ENCODE measurements at regions not wholly inside any gene's neighbourhood (a gene's known extent, or its start where the extent isn't known, plus 50 kb on each side); places are given as distances from the start of the nearest gene placed in this dataset.

DNA sequence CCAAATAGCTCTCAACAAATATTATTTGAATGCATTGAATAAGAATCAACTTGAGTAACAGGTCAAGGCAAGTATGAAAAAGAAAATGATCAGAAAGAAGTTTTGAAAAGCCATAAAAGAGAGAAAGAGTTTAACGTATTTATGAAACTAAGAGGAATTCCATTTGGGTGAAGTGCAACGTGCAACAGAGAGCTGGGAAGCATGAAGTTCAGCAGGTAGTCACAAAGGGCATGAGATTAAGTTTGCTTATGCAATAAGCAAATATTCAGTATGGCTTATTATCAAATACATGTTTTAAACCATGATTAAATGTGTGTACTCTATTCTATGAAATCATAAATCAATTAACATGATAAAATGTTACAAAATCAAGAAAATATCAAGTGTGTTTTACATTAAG, 62.7 kb upstream of the PCDH17 start:
- Histone ChIP-seq H3K27me3 (ENCODE audit: control insufficient read depth, insufficient read depth, low read length) (no peaks in the 10 kb centered on the region), H3K4me1 (ENCODE audit: control insufficient read depth in 2 of 3, insufficient read depth in 2 of 3, low read depth in 1 of 3, low read length in 3 of 3) (no peaks in the 10 kb centered on the region), H3K27ac (ENCODE audit: low read depth in 2 of 2, low read length in 2 of 2) (no peak overlapping the region), H3K36me3 (ENCODE audit: control insufficient read depth in 2 of 3, insufficient read depth in 3 of 3, low read length in 3 of 3) (no peaks in the 10 kb centered on the region), H3K9ac (ENCODE audit: low read length in 3 of 3) (no peak overlapping the region), H3K4me3 (ENCODE audit: low read length in 3 of 3) (no peak overlapping the region), H3K9me3 (ENCODE audit: control insufficient read depth in 2 of 3, insufficient read depth in 1 of 3, low read length in 3 of 3) (peaks cover 0 to 6% (median 0%) of the 10 kb centered on the region in 3 donors)
- TF ChIP-seq, protein P1, sequence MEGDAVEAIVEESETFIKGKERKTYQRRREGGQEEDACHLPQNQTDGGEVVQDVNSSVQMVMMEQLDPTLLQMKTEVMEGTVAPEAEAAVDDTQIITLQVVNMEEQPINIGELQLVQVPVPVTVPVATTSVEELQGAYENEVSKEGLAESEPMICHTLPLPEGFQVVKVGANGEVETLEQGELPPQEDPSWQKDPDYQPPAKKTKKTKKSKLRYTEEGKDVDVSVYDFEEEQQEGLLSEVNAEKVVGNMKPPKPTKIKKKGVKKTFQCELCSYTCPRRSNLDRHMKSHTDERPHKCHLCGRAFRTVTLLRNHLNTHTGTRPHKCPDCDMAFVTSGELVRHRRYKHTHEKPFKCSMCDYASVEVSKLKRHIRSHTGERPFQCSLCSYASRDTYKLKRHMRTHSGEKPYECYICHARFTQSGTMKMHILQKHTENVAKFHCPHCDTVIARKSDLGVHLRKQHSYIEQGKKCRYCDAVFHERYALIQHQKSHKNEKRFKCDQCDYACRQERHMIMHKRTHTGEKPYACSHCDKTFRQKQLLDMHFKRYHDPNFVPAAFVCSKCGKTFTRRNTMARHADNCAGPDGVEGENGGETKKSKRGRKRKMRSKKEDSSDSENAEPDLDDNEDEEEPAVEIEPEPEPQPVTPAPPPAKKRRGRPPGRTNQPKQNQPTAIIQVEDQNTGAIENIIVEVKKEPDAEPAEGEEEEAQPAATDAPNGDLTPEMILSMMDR (IDR thresholded peaks at IDR 0.05; ENCODE audit: borderline replicate concordance, extremely low read depth, insufficient read depth), result no peak
- no peak for DNase-seq
- no peak for FAIRE-seq
- intact Hi-C loops (cut with DNase I), result no loop called here

DNA sequence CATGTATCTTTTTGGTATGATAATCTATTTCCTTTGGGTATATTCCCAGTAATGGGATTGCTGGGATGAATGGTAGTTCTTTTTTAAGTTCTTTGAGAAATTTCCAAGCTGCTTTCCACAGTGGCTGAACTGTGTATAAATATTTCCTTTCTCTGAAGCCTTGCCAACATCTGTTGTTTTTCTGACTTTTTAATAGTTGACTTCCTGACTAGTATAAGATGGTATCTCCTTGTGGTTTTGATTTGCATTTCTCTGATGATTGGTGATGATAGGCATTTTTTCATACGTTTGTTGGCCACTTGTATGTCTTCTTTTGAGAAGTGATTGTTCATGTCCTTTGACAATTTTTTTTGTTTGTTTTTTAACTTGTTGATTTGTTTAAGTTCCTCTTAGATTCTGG, 61.6 kb upstream of the PCDH17 start:
- Histone ChIP-seq H3K9me3 (ENCODE audit: control insufficient read depth in 2 of 3, insufficient read depth in 1 of 3, low read length in 3 of 3) (peaks cover 0 to 6% (median 0%) of the 10 kb centered on the region in 3 donors), H3K27me3 (ENCODE audit: control insufficient read depth, insufficient read depth, low read length) (no peaks in the 10 kb centered on the region), H3K9ac (ENCODE audit: low read length in 3 of 3) (no peak overlapping the region), H3K27ac (ENCODE audit: low read depth in 2 of 2, low read length in 2 of 2) (no peak overlapping the region), H3K4me3 (ENCODE audit: low read length in 3 of 3) (no peak overlapping the region), H3K4me1 (ENCODE audit: control insufficient read depth in 2 of 3, insufficient read depth in 2 of 3, low read depth in 1 of 3, low read length in 3 of 3) (no peaks in the 10 kb centered on the region), H3K36me3 (ENCODE audit: control insufficient read depth in 2 of 3, insufficient read depth in 3 of 3, low read length in 3 of 3) (no peaks in the 10 kb centered on the region)
- intact Hi-C loops (cut with DNase I), result no loop called here
- DNase-seq (peak in 2 of 5 donors; percentile 16 to 35), FAIRE-seq (no peak)
- TF ChIP-seq, protein P1 (IDR thresholded peaks at IDR 0.05; ENCODE audit: borderline replicate concordance, extremely low read depth, insufficient read depth), result no peak
